ENCODE measurements at regions not wholly inside any gene's neighbourhood (a gene's known extent, or its start where the extent isn't known, plus 50 kb on each side); places are given as distances from the start of the nearest gene placed in this dataset.
"Not testable (repeated sequence)": the region's sequence is repeated elsewhere in the genome, so short reads cannot be mapped to it uniquely, and the experiment has no call there.

- no peak for DNase-seq
- intact Hi-C loops (cut with DNase I): loop anchor here in 1 of 2 donors (10.0 kb wide), 1 partner anchor 173 kb away; the partner anchor contains the start of gene IVNS1ABP
- no peak for ATAC-seq
Measured at GRCh38 chr1:185487936-185488335, 170.9 kb upstream of the IVNS1ABP start.

GRCh38 chr1:185487026-185487425 is 170.0 kb upstream of the IVNS1ABP start:
- DNase-seq: no peak
- intact Hi-C loops (cut with DNase I): loop anchor here in 1 of 2 donors (10.0 kb wide), 1 partner anchor 172 kb away; the partner anchor contains the start of gene IVNS1ABP
- ATAC-seq: no peak

GRCh38 chr1:185486346-185486745 is 169.3 kb upstream of the IVNS1ABP start:
- DNase-seq (no peak), ATAC-seq (no peak)
- intact Hi-C loops (cut with DNase I): loop anchor here in 1 of 2 donors (10.0 kb wide), 1 partner anchor 172 kb away; the partner anchor contains the start of gene IVNS1ABP

- DNase-seq (no peak), ATAC-seq (peak; percentile 62 to 88)
- intact Hi-C loops (cut with DNase I): loop anchor here in 1 of 2 donors (10.0 kb wide), 1 partner anchor 169 kb away; the partner anchor contains the start of gene IVNS1ABP
Measured at GRCh38 chr1:185483664-185484450, 166.8 kb upstream of the IVNS1ABP start.

GRCh38 chr1:185483217-185483616 is 166.2 kb upstream of the IVNS1ABP start:
- DNase-seq (no peak), ATAC-seq (no peak)
- intact Hi-C loops (cut with DNase I): loop anchor here in 1 of 2 donors (10.0 kb wide), 1 partner anchor 168 kb away; the partner anchor contains the start of gene IVNS1ABP

DNA sequence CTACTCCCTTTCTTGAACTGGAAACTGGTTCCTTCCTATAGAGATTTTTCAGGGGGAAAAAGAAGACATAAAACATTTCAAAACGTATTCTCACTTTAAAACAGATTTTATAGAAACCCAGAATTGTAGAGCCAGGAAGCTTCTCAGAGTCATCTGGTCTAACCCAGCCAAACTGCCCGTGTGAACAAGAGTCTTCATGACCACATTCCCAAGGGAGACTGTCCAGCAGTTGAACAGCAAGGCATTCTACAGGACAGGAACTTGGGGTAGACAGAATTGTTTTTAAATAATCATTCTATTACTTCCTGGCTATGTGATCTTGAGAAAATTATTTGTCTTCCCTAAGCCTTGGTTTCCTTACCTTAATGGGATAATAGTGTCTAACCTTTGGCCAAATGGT is 163.5 kb upstream of the IVNS1ABP start:
- intact Hi-C loops (cut with DNase I): loop anchor here in 1 of 2 donors (10.0 kb wide), 1 partner anchor 166 kb away; the partner anchor contains the start of gene IVNS1ABP
- no peak for DNase-seq
- no peak for ATAC-seq

DNA sequence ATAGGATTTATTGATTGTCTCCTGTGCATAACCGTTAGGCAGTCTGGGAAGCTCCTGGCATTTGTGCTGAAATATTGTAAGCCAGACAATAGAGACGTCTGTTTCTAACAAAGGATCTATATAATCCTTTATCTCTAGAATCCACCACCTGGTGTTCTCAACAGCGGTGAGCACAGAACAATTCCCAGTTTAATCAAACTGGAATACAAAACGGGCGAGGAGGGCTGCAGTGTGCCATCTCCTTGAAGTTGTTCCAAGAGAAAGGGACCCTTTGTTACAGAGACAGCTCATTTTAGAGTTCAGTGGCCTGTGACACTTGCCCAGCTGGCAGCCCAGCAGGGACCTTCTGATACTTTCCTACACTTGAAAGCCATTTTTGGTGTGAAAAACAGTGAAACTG is 162.8 kb upstream of the IVNS1ABP start:
- intact Hi-C loops (cut with DNase I): loop anchor here in 1 of 2 donors (10.0 kb wide), 1 partner anchor 165 kb away; the partner anchor contains the start of gene IVNS1ABP
- DNase-seq: no peak
- no peak for ATAC-seq

- ATAC-seq (no peak), DNase-seq (no peak)
- intact Hi-C loops (cut with DNase I): no loop called here
Measured at GRCh38 chr1:185478877-185479276, 161.8 kb upstream of the IVNS1ABP start.

DNA sequence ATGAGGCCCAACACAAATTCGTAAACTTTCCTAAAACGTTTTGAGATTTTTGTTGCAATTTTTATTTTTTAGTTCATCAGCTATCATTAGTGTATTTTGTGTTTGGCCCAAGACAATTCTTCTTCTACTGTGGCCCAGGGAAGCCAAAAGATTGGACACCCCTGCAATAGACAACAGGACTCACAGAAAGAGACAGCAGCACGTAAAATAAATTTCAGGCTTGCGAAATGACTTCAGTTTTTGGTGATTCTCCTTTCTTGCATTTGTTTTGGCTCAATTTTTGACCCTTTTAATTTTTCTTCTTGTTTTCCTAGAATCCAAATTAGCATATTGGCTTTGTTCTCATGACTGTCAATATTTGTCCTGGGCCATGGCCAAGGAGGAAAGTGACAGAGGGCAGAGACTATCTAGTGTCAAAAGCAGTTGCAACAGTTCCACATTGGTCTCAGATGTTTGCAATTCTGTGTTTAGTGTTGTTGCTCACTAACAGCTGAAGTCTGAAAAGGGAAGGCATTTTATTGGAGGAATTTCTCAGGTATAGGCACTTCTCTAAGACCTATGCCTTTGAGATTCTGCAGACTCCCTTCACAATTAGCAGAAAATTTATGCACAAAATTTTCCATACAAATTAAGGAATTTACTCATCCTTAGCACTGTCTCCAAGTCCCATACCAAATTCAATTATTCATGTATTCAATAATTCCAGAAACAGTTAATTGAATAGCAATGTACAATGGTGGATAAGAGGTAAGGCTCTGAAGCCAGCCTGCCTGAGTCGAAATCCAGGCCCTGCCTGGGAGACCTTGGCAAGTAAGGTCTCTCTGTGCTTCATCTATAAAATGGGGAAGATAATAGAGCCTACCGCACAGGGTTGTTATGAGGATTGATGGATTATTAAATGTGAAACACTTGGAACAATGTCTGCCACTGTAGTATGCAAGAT is 160.9 kb upstream of the IVNS1ABP start:
- no peak for ATAC-seq
- DNase-seq: no peak
- intact Hi-C loops (cut with DNase I): no loop called here

GRCh38 chr1:185474440-185475149 is 157.6 kb upstream of the IVNS1ABP start:
- no peak for DNase-seq
- ATAC-seq: no peak
- intact Hi-C loops (cut with DNase I): no loop called here

GRCh38 chr1:185473186-185473585 is 156.1 kb upstream of the IVNS1ABP start:
- intact Hi-C loops (cut with DNase I): no loop called here
- DNase-seq: no peak
- no peak for ATAC-seq

GRCh38 chr1:185468626-185469025 is 151.6 kb upstream of the IVNS1ABP start:
- ATAC-seq: no peak
- intact Hi-C loops (cut with DNase I): no loop called here
- DNase-seq: no peak

- no peak for ATAC-seq
- DNase-seq: no peak
- intact Hi-C loops (cut with DNase I): no loop called here
Measured at GRCh38 chr1:185467122-185467521, 150.1 kb upstream of the IVNS1ABP start.

- intact Hi-C loops (cut with DNase I): no loop called here
- DNase-seq (no peak), ATAC-seq (no peak)
Measured at GRCh38 chr1:185464777-185465176, 147.7 kb upstream of the IVNS1ABP start.

DNA sequence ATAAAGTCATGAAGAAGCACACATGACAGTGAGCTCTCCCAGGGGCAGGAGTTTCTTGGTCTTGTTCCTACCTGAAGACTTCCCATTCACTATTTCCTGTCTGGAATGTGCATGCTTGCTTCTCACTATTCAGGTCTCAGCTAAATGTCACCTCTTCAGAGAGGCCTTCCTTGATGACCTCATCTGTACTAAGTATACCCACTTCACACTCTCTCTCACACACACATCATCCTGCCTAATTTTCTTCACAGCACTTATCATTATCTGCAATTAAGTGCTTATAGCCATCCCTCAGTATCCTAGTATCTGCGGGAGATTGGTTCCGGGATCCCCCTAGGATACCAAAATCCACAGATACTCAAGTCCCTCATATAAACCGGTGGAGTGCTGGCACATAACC is 146.4 kb upstream of the IVNS1ABP start:
- intact Hi-C loops (cut with DNase I): no loop called here
- no peak for ATAC-seq
- no peak for DNase-seq

DNA sequence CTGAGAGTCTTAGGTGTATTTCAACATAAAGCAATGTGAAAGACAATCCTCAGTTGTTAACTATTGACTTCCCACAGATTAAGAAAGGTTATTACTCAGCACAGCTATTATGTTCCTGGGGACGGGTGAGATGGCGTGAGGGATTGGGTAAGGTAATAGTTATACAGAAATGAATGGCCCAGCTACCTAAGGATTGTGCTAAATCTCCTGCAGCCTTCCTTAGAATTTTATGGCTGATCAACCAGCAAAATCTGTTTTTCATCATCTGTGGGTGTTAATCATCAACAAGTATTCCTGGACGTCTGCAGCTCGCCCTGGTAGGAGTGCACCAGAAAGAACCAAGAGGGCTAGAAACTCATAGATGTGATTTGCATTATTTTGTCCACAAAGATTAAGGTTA is 146.0 kb upstream of the IVNS1ABP start:
- intact Hi-C loops (cut with DNase I): no loop called here
- ATAC-seq (no peak), DNase-seq (no peak)

DNA sequence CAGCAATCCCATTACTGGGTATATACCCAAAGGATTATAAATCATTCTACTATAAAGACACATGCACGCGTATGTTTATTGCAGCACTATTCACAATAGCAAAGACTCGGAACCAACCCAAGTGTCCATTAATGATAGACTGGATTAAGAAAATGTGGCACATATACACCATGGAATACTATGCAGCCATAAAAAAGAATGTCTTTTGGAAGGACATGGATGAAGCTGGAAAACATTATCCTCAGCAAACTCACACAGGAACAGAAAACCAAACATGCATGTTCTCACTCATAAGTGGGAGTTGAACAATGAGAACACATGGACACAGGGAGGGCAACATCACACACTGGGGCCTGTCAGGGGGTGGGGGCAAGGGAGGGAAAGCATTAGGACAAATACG is 143.7 kb upstream of the IVNS1ABP start:
- ATAC-seq; intact Hi-C loops (cut with DNase I); DNase-seq: not testable (repeated sequence)

GRCh38 chr1:185459141-185459540 is 142.1 kb upstream of the IVNS1ABP start:
- ATAC-seq: no peak

GRCh38 chr1:185458670-185459069 is 141.6 kb upstream of the IVNS1ABP start:
- ATAC-seq: no peak
- DNase-seq: no peak
- intact Hi-C loops (cut with DNase I): no loop called here

More at GRCh38 chr1:185459141-185459540, 142.1 kb upstream of the IVNS1ABP start:
- DNase-seq: no peak
- intact Hi-C loops (cut with DNase I): no loop called here

Measured in left cardiac atrium (tissue), 4 donors.